Stimulated activated CD4-positive, alpha-beta T cell treated with anti-CD3 and anti-CD28 coated beads, Interleukin-1b, Interleukin-23, amount 100 ng/mL, for 24 hours (primary cell): ENCODE measurements at regions not wholly inside any gene's neighbourhood (a gene's known extent, or its start where the extent isn't known, plus 50 kb on each side); places are given as distances from the start of the nearest gene placed in this dataset.
"Not testable (repeated sequence)": the region's sequence is repeated elsewhere in the genome, so short reads cannot be mapped to it uniquely, and the experiment has no call there.

Source experiments
- DNase-seq, 4 experiments: peaks; one replicate each; pipeline ENCODE4 v3.0.0-alpha.2; 2020; ENCODE audit warnings: low read depth in 4 of 4, low spot score in 1 of 4

DNA sequence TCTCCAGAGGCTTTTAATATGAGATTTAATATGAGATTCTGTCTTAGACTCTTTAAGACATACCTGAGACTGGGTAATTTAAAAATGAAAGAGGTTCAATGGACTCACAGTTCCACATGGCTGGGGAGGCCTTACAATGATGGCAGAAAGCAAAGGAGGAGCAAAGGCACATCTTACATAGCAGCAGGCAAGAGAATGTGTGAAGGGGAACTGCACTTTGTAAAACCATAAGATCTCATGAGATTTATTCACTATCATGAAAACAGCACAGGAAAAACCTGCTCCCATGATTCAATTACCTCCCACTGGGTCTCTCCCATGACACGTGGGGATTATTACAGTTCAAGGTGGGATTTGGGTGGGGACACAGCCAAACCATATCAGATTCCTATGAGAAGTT, 79.2 kb upstream of the DTNBP1 start:
- not testable (repeated sequence) for DNase-seq

DNA sequence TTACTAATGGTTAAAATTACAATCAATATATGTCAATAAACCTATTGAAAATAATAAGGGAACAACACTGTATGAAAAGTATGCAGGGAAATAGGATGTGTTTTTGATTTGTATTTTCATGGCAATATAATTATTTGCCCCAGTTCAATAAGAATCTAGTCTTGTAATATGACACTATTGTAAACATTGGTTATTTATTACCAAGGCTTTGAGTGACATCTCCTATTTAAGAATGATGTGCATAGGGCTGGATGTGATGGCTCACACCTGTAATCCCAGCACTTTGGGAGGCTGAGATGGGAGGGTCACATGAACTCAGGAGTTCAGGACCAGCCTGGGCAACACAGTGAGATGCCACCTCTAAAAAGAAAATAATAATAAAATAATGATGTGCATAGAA, 78.6 kb upstream of the DTNBP1 start:
- no peak for DNase-seq

DNA sequence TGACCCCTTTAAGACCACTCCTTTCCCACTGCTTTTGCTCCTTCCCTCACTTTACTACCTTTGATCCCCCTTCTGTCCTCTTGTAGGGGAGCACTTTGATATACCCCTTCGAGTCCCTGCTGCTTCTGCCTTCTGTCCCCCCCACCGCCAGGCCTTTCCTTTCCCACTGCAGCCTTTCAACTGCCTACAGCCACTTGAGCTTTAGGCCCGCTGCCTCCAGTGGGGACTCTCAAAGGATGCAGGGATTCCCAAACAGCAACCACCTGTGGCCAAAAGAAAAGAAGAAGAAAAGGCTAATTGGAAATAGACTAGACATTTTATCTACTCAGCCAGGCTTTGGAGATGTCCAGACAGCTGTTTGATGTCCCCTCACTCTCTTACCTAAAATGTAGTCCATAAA, 77.0 kb upstream of the DTNBP1 start:
- DNase-seq = no peak

DNA sequence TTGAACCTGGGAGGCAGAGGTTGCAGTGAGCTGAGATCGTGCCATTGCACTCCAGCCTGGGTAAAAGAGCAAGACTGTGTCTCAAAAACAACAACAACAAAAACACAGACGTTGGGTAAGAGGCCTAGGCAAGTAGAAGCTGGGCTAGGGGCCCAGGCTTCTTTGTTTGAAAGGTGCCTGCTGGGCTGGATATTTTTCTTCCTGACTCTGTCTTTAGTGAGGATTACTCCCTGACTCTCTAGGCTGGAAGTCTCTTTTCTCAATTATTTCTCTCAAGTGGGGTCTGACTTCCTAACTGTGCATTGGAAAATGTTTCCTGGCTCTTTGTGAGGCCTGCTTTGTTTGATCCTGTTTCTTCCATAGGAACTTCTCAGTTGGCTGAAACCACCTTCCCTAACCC, 76.5 kb upstream of the DTNBP1 start:
- no peak for DNase-seq

DNA sequence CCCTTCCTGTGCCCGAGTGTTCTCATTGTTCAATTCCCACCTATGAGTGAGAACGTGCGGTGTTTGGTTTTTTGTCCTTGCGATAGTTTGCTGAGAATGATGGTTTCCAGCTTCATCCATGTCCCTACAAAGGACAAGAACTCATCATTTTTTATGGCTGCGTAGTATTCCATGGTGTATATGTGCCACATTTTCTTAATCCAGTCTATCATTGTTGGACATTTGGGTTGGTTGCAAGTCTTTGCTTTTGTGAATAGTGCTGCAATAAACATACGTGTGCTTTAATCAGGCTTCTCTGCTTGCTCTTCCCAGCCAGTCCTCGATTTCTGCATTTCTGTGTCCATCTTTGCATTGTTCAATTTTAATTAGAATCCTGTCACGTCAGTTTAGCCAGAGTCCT, 75.4 kb upstream of the DTNBP1 start:
- not testable (repeated sequence) for DNase-seq

GRCh38 chr6:15736297-15736696, 73.5 kb upstream of the DTNBP1 start:
- no peak for DNase-seq

GRCh38 chr6:15735567-15736265, 72.9 kb upstream of the DTNBP1 start:
- DNase-seq = no peak

DNA sequence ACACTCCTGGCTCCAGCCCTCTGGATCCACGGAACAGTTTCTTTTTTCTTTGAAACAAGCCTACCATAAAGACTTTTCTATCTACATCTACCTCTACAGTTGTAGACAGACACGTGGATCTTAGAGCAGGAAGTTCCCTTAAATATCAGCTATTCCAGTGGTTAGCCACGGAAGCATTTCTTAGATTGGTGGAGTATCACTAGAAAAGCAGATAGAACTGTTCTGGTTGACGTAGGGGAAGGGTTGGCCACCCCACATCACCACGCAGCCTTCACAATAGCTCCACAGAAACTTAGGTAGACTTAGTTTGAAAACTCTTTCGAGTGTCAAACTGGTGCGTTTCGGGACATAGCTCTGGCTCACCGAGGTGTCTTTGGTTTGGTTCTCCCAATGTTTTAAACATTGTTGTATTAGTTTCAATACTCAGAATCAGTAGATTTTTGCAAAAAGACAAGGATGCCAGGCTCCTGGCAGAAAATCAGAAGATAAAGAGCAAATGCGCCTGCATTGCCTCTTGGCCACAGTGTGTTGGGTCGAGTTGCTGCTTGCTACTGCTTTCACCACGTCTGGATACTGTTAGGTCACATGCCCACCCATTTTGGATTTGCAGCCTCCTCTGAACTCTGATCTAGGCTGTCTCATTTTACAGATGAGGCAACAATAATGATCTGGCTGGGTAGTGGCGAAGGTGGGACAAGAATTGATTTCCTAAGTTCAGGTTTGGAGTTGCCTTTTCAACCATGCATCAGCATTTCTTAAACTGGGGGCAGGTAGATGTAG, 71.5 kb upstream of the DTNBP1 start:
- DNase-seq = no peak

DNA sequence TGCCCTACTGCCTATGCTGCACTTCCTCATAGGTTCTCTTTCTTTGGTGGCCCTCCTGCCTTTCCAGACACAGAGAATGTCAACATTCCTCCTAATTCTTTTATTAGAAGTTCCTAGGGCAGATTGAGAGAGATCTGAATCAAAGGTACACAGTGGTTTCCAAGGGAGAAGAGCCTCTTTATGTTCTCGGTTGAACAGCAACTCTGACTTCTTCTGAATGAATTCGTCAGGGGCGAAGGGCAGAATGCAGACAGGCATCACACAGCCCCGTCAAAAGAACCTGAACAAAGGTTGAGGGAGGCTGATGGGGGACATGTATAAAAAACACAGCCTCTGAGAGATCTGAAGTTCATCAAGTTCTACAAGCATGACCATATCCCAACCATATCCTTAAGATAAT, 68.1 kb upstream of the DTNBP1 start:
- no peak for DNase-seq

- no peak for DNase-seq
Measured at GRCh38 chr6:15730442-15730841, 67.6 kb upstream of the DTNBP1 start.

GRCh38 chr6:15722731-15723130, 59.9 kb upstream of the DTNBP1 start:
- no peak for DNase-seq

- DNase-seq = no peak
Measured at GRCh38 chr6:15716889-15717288, 54.1 kb upstream of the DTNBP1 start.

DNA sequence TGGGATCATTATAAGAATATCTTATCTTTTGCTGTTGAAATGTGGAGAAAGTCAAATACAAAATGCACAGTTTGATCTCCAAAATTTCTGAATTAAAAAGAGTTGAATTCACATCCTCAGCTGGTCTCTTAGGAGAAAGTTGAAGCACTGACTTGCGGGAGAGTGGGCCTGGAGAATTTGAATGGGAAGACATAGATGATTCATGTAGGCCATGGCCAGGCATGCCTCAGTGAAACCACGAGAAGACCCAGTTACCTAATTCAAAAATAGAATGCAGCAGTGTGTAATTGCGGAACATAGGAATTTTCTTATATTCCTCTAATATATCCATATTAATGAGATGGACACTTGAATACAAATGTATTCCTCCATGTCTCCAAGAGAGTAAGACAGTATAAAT, 53.0 kb upstream of the DTNBP1 start:
- no peak for DNase-seq

DNA sequence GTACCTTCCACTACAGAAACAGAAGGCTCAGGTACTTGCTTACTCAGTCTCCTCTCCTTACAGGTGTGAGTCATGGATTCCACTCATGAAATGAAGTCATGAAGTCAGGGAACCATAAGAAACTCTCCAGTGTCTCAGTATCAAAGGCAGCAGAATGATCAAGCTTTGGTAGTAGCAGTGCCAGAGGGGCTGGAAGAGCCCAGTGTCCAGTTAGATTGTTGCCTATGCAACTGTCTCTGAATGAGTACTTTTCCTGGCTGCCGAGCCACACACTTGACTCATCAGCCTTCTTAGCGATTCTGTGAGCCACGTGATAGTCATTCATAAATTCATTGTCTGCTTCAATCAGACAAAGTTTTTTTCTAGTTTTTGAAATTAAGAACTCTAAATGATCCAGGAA, 52.2 kb upstream of the DTNBP1 start:
- peak in 1 of 4 experiments; percentile 25 for DNase-seq

GRCh38 chr6:15714658-15715057, 51.8 kb upstream of the DTNBP1 start:
- no peak for DNase-seq

- no peak for DNase-seq
Measured at GRCh38 chr6:15713325-15713724, 50.5 kb upstream of the DTNBP1 start.

- no peak for DNase-seq
Measured at GRCh38 chr6:15712797-15713196, 50.0 kb upstream of the DTNBP1 start.
